Right atrium auricular region (tissue), 2 donors: ENCODE measurements at regions not wholly inside any gene's neighbourhood (a gene's known extent, or its start where the extent isn't known, plus 50 kb on each side); places are given as distances from the start of the nearest gene placed in this dataset.

ENCODE experiments used
- DNase-seq: peaks from one replicate; pipeline ENCODE4 v3.0.0-alpha.2; 2019; ENCODE audit warnings: low spot score
- H3K27ac ChIP-seq, 2 donors: fragments of 200-600 bp; sonication (generic); 1 replicate in 1 of 2; 2 replicates in 1 of 2; pipeline ENCODE4 v1.5.1; 2016 to 2019
- H3K27me3 ChIP-seq, 2 donors: fragments of 200-600 bp; sonication (generic); one replicate each; pipeline versions ENCODE4 v1.5.1 to v1.6.0; 2017 to 2019
- H3K36me3 ChIP-seq: fragments of 200-600 bp; sonication (generic); one replicate; pipeline ENCODE4 v1.5.1; 2016
- H3K4me1 ChIP-seq, 2 donors: fragments of 200-600 bp; sonication (generic); one replicate each; pipeline versions ENCODE4 v1.5.1 to v1.6.0; 2017 to 2019
- H3K4me3 ChIP-seq, 2 donors: fragments of 200-600 bp; sonication (generic); 1 replicate in 1 of 2; 2 replicates in 1 of 2; pipeline ENCODE4 v1.5.1; 2017 to 2019; ENCODE audit warnings: mild to moderate bottlenecking in 1 of 2, moderate library complexity in 1 of 2
- H3K9me3 ChIP-seq, 2 donors: fragments of 200-600 bp; sonication (generic); one replicate each; pipeline ENCODE4 v1.5.1; 2019
- TF ChIP-seq, protein P1 (sequence below), 2 donors: fragments of 200-600 bp; sonication (generic); IDR thresholded peaks; one replicate each; pipeline ENCODE4 v1.5.1; 2019; ENCODE audit warnings: antibody characterized with exemption in 2 of 2

- Histone ChIP-seq H3K27me3 (no peaks in the 10 kb centered on the region), H3K4me3 (no peak overlapping the region), H3K9me3 (no peaks in the 10 kb centered on the region), H3K4me1 (peaks cover 0 to 7% of the 10 kb centered on the region in 2 donors), H3K36me3 (no peaks in the 10 kb centered on the region), H3K27ac (no peak overlapping the region)
- no peak for DNase-seq
- TF ChIP-seq, protein P1, sequence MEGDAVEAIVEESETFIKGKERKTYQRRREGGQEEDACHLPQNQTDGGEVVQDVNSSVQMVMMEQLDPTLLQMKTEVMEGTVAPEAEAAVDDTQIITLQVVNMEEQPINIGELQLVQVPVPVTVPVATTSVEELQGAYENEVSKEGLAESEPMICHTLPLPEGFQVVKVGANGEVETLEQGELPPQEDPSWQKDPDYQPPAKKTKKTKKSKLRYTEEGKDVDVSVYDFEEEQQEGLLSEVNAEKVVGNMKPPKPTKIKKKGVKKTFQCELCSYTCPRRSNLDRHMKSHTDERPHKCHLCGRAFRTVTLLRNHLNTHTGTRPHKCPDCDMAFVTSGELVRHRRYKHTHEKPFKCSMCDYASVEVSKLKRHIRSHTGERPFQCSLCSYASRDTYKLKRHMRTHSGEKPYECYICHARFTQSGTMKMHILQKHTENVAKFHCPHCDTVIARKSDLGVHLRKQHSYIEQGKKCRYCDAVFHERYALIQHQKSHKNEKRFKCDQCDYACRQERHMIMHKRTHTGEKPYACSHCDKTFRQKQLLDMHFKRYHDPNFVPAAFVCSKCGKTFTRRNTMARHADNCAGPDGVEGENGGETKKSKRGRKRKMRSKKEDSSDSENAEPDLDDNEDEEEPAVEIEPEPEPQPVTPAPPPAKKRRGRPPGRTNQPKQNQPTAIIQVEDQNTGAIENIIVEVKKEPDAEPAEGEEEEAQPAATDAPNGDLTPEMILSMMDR (IDR thresholded peaks at IDR 0.05) = no peak
Observed at GRCh38 chr6:91487696-91488392, 901.0 kb upstream of the MAP3K7 start.

- Histone ChIP-seq H3K27me3 (no peaks in the 10 kb centered on the region), H3K4me3 (no peak overlapping the region), H3K9me3 (no peaks in the 10 kb centered on the region), H3K27ac (no peak overlapping the region), H3K4me1 (peaks cover 0 to 7% of the 10 kb centered on the region in 2 donors), H3K36me3 (no peaks in the 10 kb centered on the region)
- TF ChIP-seq, protein P1 (IDR thresholded peaks at IDR 0.05) = no peak
- DNase-seq = no peak
Observed at GRCh38 chr6:91486200-91486599, 899.3 kb upstream of the MAP3K7 start.

DNA sequence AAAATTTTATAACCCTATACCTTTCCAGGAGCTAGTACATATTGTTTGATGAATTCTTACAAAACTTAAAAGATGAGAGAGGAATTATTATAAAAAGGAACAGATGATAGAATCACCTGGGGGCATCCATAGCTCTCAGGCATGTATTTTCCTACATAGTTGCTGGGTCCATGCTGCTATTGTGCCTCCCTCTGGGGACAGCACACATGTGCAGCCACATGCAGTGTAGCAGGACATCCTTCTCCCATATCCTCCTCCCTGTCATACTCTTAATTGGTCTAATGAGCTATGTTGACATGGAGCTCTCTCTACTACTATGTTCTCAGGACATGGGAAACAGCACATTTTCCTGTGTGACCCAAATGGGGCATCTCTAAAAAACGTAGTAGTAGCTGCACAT, 898.2 kb upstream of the MAP3K7 start:
- H3K4me3 ChIP-seq = no peak overlapping the region
- H3K9me3 ChIP-seq = no peaks in the 10 kb centered on the region
- no peak for DNase-seq
- no peaks in the 10 kb centered on the region for H3K36me3 ChIP-seq
- no peak overlapping the region for H3K27ac ChIP-seq
- TF ChIP-seq, protein P1 (IDR thresholded peaks at IDR 0.05) = no peak
- no peaks in the 10 kb centered on the region for H3K27me3 ChIP-seq
- peaks cover 0 to 7% of the 10 kb centered on the region in 2 donors for H3K4me1 ChIP-seq

GRCh38 chr6:91483415-91484105, 896.7 kb upstream of the MAP3K7 start:
- H3K27ac ChIP-seq = no peak overlapping the region
- no peaks in the 10 kb centered on the region for H3K27me3 ChIP-seq
- H3K36me3 ChIP-seq = no peaks in the 10 kb centered on the region
- DNase-seq = no peak
- H3K4me1 ChIP-seq = peaks cover 0 to 7% of the 10 kb centered on the region in 2 donors
- H3K4me3 ChIP-seq = no peak overlapping the region
- H3K9me3 ChIP-seq = no peaks in the 10 kb centered on the region
- TF ChIP-seq, protein P1 (IDR thresholded peaks at IDR 0.05) = no peak

GRCh38 chr6:91482498-91482897, 895.6 kb upstream of the MAP3K7 start:
- Histone ChIP-seq H3K36me3 (no peaks in the 10 kb centered on the region), H3K27me3 (no peaks in the 10 kb centered on the region), H3K4me3 (no peak overlapping the region), H3K9me3 (no peaks in the 10 kb centered on the region), H3K4me1 (peaks cover 0 to 7% of the 10 kb centered on the region in 2 donors), H3K27ac (no peak overlapping the region)
- DNase-seq = no peak
- TF ChIP-seq, protein P1 (IDR thresholded peaks at IDR 0.05) = no peak
